CD4-positive, alpha-beta memory T cell (primary cell): ENCODE measurements at regions not wholly inside any gene's neighbourhood (a gene's known extent, or its start where the extent isn't known, plus 50 kb on each side); places are given as distances from the start of the nearest gene placed in this dataset.
A peak's percentile ranks its signal among the peaks of the same experiment; 100 is the strongest.

Experiments
- CTCF ChIA-PET: fragments of 350-600 bp; sonication (Branson Sonifier 250); formaldehyde crosslinking; loops from one replicate; lab custom pipeline; 2021; ENCODE audit warnings: inconsistent platforms; ENCODE audit not compliant: partially characterized antibody; lab: Charles Lee
- POLR2A ChIA-PET: fragments of 350-600 bp; sonication (Branson Sonifier 250); formaldehyde crosslinking; loops from one replicate; lab custom pipeline; 2021; ENCODE audit not compliant: partially characterized antibody; lab: Charles Lee
- DNase-seq, 5 donors: peaks; one replicate each; pipeline versions ENCODE4 v3.0.0 to v3.0.0-alpha.2; 2020 to 2022; ENCODE audit warnings: mixed read lengths in 1 of 5
- H3K27ac ChIP-seq: one replicate; pipeline ENCODE4 v1.7.0; 2013; ENCODE audit warnings: low read depth, low read length
- H3K27me3 ChIP-seq: 2 replicates; pipeline ENCODE4 v1.7.0; 2013; ENCODE audit warnings: mild to moderate bottlenecking, low read length, moderate library complexity; ENCODE audit not compliant: insufficient read depth
- H3K36me3 ChIP-seq: 2 replicates; pipeline ENCODE4 v1.7.0; 2013; ENCODE audit warnings: mild to moderate bottlenecking, low read length, moderate library complexity; ENCODE audit not compliant: insufficient read depth
- H3K4me1 ChIP-seq: 2 replicates; pipeline ENCODE4 v1.7.0; 2013; ENCODE audit warnings: mild to moderate bottlenecking, low read length, moderate library complexity; ENCODE audit not compliant: insufficient read depth
- H3K4me3 ChIP-seq, 2 donors: one replicate each; pipeline ENCODE4 v1.7.0; 2013; ENCODE audit warnings: low read length in 2 of 2, mild to moderate bottlenecking in 1 of 2
- H3K9me3 ChIP-seq, 2 donors: one replicate each; pipeline ENCODE4 v1.7.0; 2013; ENCODE audit warnings: low read length in 2 of 2, control low read depth in 1 of 2; ENCODE audit not compliant: control insufficient read depth in 1 of 2
- H3K27ac Mint-ChIP-seq, 7 donors: one replicate each; pipeline ENCODE4 v1.8.0; 2020 to 2021; ENCODE audit warnings: mixed read lengths in 7 of 7, mild to moderate bottlenecking in 6 of 7, inconsistent platforms in 3 of 7, moderate library complexity in 3 of 7
- H3K27me3 Mint-ChIP-seq, 2 donors: one replicate each; pipeline ENCODE4 v1.8.0; 2020 to 2021; ENCODE audit warnings: mixed read lengths in 2 of 2
- H3K36me3 Mint-ChIP-seq, 2 donors: one replicate each; pipeline ENCODE4 v1.8.0; 2020 to 2021; ENCODE audit warnings: mixed read lengths in 2 of 2, inconsistent platforms in 1 of 2, mild to moderate bottlenecking in 1 of 2
- H3K4me1 Mint-ChIP-seq, 4 donors: one replicate each; pipeline ENCODE4 v1.8.0; 2020 to 2021; ENCODE audit warnings: mixed read lengths in 4 of 4, mild to moderate bottlenecking in 1 of 4
- H3K4me3 Mint-ChIP-seq, 8 donors: one replicate each; pipeline ENCODE4 v1.8.0; 2020 to 2021; ENCODE audit warnings: mixed read lengths in 8 of 8, mild to moderate bottlenecking in 7 of 8, moderate library complexity in 6 of 8, inconsistent platforms in 3 of 8
- H3K9me3 Mint-ChIP-seq, 8 donors: one replicate each; pipeline ENCODE4 v1.8.0; 2020 to 2021; ENCODE audit warnings: mixed read lengths in 8 of 8, mild to moderate bottlenecking in 5 of 8, inconsistent platforms in 3 of 8, moderate library complexity in 1 of 8
- intact Hi-C: fragments of 100-400 bp; cut with micrococcal nuclease; formaldehyde crosslinking; loops from one replicate; pipeline ENCODE4 v1.15.1; 2023

- H3K27me3 Mint-ChIP-seq = peaks cover 6 to 10% of the 10 kb centered on the region in 2 donors
- H3K4me3 Mint-ChIP-seq = no peak overlapping the region
- H3K9me3 ChIP-seq = no peaks in the 10 kb centered on the region
- H3K9me3 Mint-ChIP-seq = peaks cover 0 to 2% (median 0%) of the 10 kb centered on the region in 8 donors
- DNase-seq = no peak
- ChIA-PET CTCF (interaction anchor here (1.1 to 2.9 kb wide), 2 partner anchors 256 to 259 kb away, joined by 3 to 13 read pairs; no protein-coding TSS in a partner anchor), POLR2A (no interaction called here)
- no peak overlapping the region for H3K27ac ChIP-seq
- no peaks in the 10 kb centered on the region for H3K27me3 ChIP-seq
- no peaks in the 10 kb centered on the region for H3K36me3 Mint-ChIP-seq
- H3K4me3 ChIP-seq = no peak overlapping the region
- H3K36me3 ChIP-seq = no peaks in the 10 kb centered on the region
- peak overlapping the region in 4 of 7 donors; percentile 6 to 77 (median 42) for H3K27ac Mint-ChIP-seq
- H3K4me1 Mint-ChIP-seq = peaks cover 6 to 19% (median 10%) of the 10 kb centered on the region in 4 donors
- intact Hi-C loops = loop anchor here (5.0 kb wide), 2 partner anchors 406 to 421 kb away; no protein-coding TSS in a partner anchor
- peaks cover 4% of the 10 kb centered on the region for H3K4me1 ChIP-seq
Observed at GRCh38 chr20:57090590-57091560, 175.6 kb downstream of the BMP7 start.

- peaks cover under 1 to 12% of the 10 kb centered on the region in 2 donors for H3K27me3 Mint-ChIP-seq
- H3K4me1 Mint-ChIP-seq = peaks cover 6 to 19% (median 10%) of the 10 kb centered on the region in 4 donors
- intact Hi-C loops = loop anchor here (1.0 to 5.0 kb wide), 3 partner anchors 260 to 421 kb away; partner anchors contain the start of gene RAE1
- peaks cover 0 to 2% (median 0%) of the 10 kb centered on the region in 8 donors for H3K9me3 Mint-ChIP-seq
- no peak for DNase-seq
- no peaks in the 10 kb centered on the region for H3K36me3 ChIP-seq
- H3K36me3 Mint-ChIP-seq = no peaks in the 10 kb centered on the region
- H3K4me3 ChIP-seq = no peak overlapping the region
- H3K27me3 ChIP-seq = no peaks in the 10 kb centered on the region
- no peak overlapping the region for H3K27ac ChIP-seq
- H3K4me1 ChIP-seq = peaks cover 4% of the 10 kb centered on the region
- H3K27ac Mint-ChIP-seq = peak overlapping the region in 2 of 7 donors; percentile 55 to 66
- no peak overlapping the region for H3K4me3 Mint-ChIP-seq
- H3K9me3 ChIP-seq = no peaks in the 10 kb centered on the region
- ChIA-PET POLR2A (no interaction called here), CTCF (interaction anchor here (2.9 kb wide), 1 partner anchor 255 kb away, joined by 13 read pairs; no protein-coding TSS in a partner anchor)
Observed at GRCh38 chr20:57091748-57092111, 174.7 kb downstream of the BMP7 start.

- Mint-ChIP-seq H3K4me3 (peak overlapping the region in 3 of 8 donors; percentile 15 to 55 (median 52)), H3K4me1 (peaks cover 6 to 19% (median 10%) of the 10 kb centered on the region in 4 donors), H3K9me3 (peaks cover 0 to 2% (median 0%) of the 10 kb centered on the region in 8 donors), H3K36me3 (no peaks in the 10 kb centered on the region), H3K27me3 (peaks cover 0 to 12% of the 10 kb centered on the region in 2 donors), H3K27ac (peak overlapping the region in 2 of 7 donors; percentile 19 to 55)
- ChIA-PET POLR2A (no interaction called here), CTCF (interaction anchor here (2.9 kb wide), 1 partner anchor 254 kb away, joined by 13 read pairs; no protein-coding TSS in a partner anchor)
- H3K27ac ChIP-seq = no peak overlapping the region
- no peaks in the 10 kb centered on the region for H3K27me3 ChIP-seq
- no peaks in the 10 kb centered on the region for H3K36me3 ChIP-seq
- peak; percentile 20 to 37 (median 27) for DNase-seq
- no peaks in the 10 kb centered on the region for H3K9me3 ChIP-seq
- intact Hi-C loops = loop anchor here (1.0 to 5.0 kb wide), 3 partner anchors 259 to 420 kb away; partner anchors contain the start of gene RAE1
- no peak overlapping the region for H3K4me3 ChIP-seq
- H3K4me1 ChIP-seq = peaks cover 4% of the 10 kb centered on the region
Observed at GRCh38 chr20:57092112-57092899, 174.1 kb downstream of the BMP7 start.

- Histone ChIP-seq H3K27me3 (no peaks in the 10 kb centered on the region), H3K4me3 (no peak overlapping the region), H3K27ac (no peak overlapping the region), H3K9me3 (no peaks in the 10 kb centered on the region), H3K4me1 (peaks cover 4% of the 10 kb centered on the region), H3K36me3 (no peaks in the 10 kb centered on the region)
- Mint-ChIP-seq H3K4me1 (peaks cover 6 to 19% (median 10%) of the 10 kb centered on the region in 4 donors), H3K27ac (no peak overlapping the region), H3K36me3 (no peaks in the 10 kb centered on the region), H3K4me3 (no peak overlapping the region), H3K27me3 (peaks cover 0 to 12% of the 10 kb centered on the region in 2 donors), H3K9me3 (peaks cover 0 to 2% (median 0%) of the 10 kb centered on the region in 8 donors)
- DNase-seq = no peak
- intact Hi-C loops = loop anchor here (1.0 to 5.0 kb wide), 3 partner anchors 258 to 419 kb away; partner anchors contain the start of gene RAE1
- POLR2A ChIA-PET = no interaction called here
- CTCF ChIA-PET = no interaction called here
Observed at GRCh38 chr20:57092900-57093530, 173.4 kb downstream of the BMP7 start.

GRCh38 chr20:57093766-57094165 lies 172.7 kb downstream of the BMP7 start:
- Mint-ChIP-seq H3K4me1 (peaks cover 6 to 19% (median 10%) of the 10 kb centered on the region in 4 donors), H3K9me3 (peaks cover 0 to 2% (median 0%) of the 10 kb centered on the region in 8 donors), H3K27ac (no peak overlapping the region), H3K36me3 (no peaks in the 10 kb centered on the region), H3K27me3 (peaks cover 0 to 12% of the 10 kb centered on the region in 2 donors), H3K4me3 (no peak overlapping the region)
- DNase-seq = no peak
- H3K4me3 ChIP-seq = no peak overlapping the region
- CTCF ChIA-PET = no interaction called here
- H3K27ac ChIP-seq = no peak overlapping the region
- peaks cover 4% of the 10 kb centered on the region for H3K4me1 ChIP-seq
- intact Hi-C loops = loop anchor here (5.0 kb wide), 2 partner anchors 404 to 419 kb away; no protein-coding TSS in a partner anchor
- H3K36me3 ChIP-seq = no peaks in the 10 kb centered on the region
- H3K27me3 ChIP-seq = no peaks in the 10 kb centered on the region
- POLR2A ChIA-PET = no interaction called here
- H3K9me3 ChIP-seq = no peaks in the 10 kb centered on the region

GRCh38 chr20:57094252-57094891 lies 172.1 kb downstream of the BMP7 start:
- Mint-ChIP-seq H3K9me3 (peaks cover 0 to 2% (median 0%) of the 10 kb centered on the region in 8 donors), H3K27me3 (peaks cover 0 to 12% of the 10 kb centered on the region in 2 donors), H3K36me3 (no peaks in the 10 kb centered on the region), H3K4me3 (no peak overlapping the region), H3K4me1 (peaks cover 6 to 19% (median 10%) of the 10 kb centered on the region in 4 donors), H3K27ac (no peak overlapping the region)
- Histone ChIP-seq H3K36me3 (no peaks in the 10 kb centered on the region), H3K4me1 (peaks cover 4% of the 10 kb centered on the region), H3K9me3 (no peaks in the 10 kb centered on the region), H3K4me3 (no peak overlapping the region), H3K27me3 (no peaks in the 10 kb centered on the region), H3K27ac (no peak overlapping the region)
- POLR2A ChIA-PET = no interaction called here
- intact Hi-C loops = loop anchor here (5.0 kb wide), 2 partner anchors 403 to 418 kb away; no protein-coding TSS in a partner anchor
- DNase-seq = no peak
- CTCF ChIA-PET = interaction anchor here (1.2 kb wide), 1 partner anchor 35 kb away, joined by 3 read pairs; no protein-coding TSS in a partner anchor
